ENCODE measurements at regions not wholly inside any gene's neighbourhood (a gene's known extent, or its start where the extent isn't known, plus 50 kb on each side); places are given as distances from the start of the nearest gene placed in this dataset.

GRCh38 chr10:81093056-81093455 lies 555.4 kb downstream of the SH2D4B start:
- H3K36me3 ChIP-seq (ENCODE audit: insufficient read depth, low read length) = no peaks in the 10 kb centered on the region
- no peaks in the 10 kb centered on the region for H3K4me1 ChIP-seq (ENCODE audit: insufficient read depth, low read length)
- Mint-ChIP-seq H3K27me3 (ENCODE audit: low read depth, unreplicated experiment) (no peaks in the 10 kb centered on the region), H3K27ac (ENCODE audit: unreplicated experiment) (no peak overlapping the region), H3K4me1 (ENCODE audit: low read depth, unreplicated experiment) (no peaks in the 10 kb centered on the region), H3K4me3 (ENCODE audit: unreplicated experiment) (no peak overlapping the region), H3K9me3 (ENCODE audit: unreplicated experiment) (no peaks in the 10 kb centered on the region), H3K36me3 (ENCODE audit: low read depth, unreplicated experiment) (no peaks in the 10 kb centered on the region)
- no peak for DNase-seq (ENCODE audit: low read depth)
- H3K9me3 ChIP-seq (ENCODE audit: insufficient read depth, low read depth, low read length) = no peaks in the 10 kb centered on the region
- no peak overlapping the region for H3K27ac ChIP-seq (ENCODE audit: low read depth, low read length)
- H3K9ac ChIP-seq (ENCODE audit: low read length) = no peak overlapping the region
- TF ChIP-seq CTCF (IDR thresholded peaks at IDR 0.05; ENCODE audit: insufficient read depth, low read depth, low read length) (no peak), EZH2 (IDR thresholded peaks at IDR 0.05; ENCODE audit: insufficient read depth, low read length) (no peak)
- no peaks in the 10 kb centered on the region for H3K27me3 ChIP-seq (ENCODE audit: insufficient read depth, low read length)
- H2AFZ ChIP-seq (ENCODE audit: low read depth, low read length) = no peak overlapping the region
- H4K20me1 ChIP-seq (ENCODE audit: insufficient read depth, low read length) = no peaks in the 10 kb centered on the region
- FAIRE-seq = no peak
- H3K79me2 ChIP-seq (ENCODE audit: insufficient read depth, low read length) = no peaks in the 10 kb centered on the region
- no peak overlapping the region for H3K4me3 ChIP-seq (ENCODE audit: insufficient read depth, low read depth, low read length)
- no peak overlapping the region for H3K4me2 ChIP-seq (ENCODE audit: low read length)

- no peak overlapping the region for H3K4me3 ChIP-seq (ENCODE audit: insufficient read depth, low read depth, low read length)
- H3K79me2 ChIP-seq (ENCODE audit: insufficient read depth, low read length) = no peaks in the 10 kb centered on the region
- no peaks in the 10 kb centered on the region for H4K20me1 ChIP-seq (ENCODE audit: insufficient read depth, low read length)
- H3K27ac ChIP-seq (ENCODE audit: low read depth, low read length) = no peak overlapping the region
- Mint-ChIP-seq H3K36me3 (ENCODE audit: low read depth, unreplicated experiment) (no peaks in the 10 kb centered on the region), H3K27ac (ENCODE audit: unreplicated experiment) (no peak overlapping the region), H3K9me3 (ENCODE audit: unreplicated experiment) (no peaks in the 10 kb centered on the region), H3K4me3 (ENCODE audit: unreplicated experiment) (no peak overlapping the region), H3K27me3 (ENCODE audit: low read depth, unreplicated experiment) (no peaks in the 10 kb centered on the region), H3K4me1 (ENCODE audit: low read depth, unreplicated experiment) (no peaks in the 10 kb centered on the region)
- no peaks in the 10 kb centered on the region for H3K27me3 ChIP-seq (ENCODE audit: insufficient read depth, low read length)
- no peak overlapping the region for H3K9ac ChIP-seq (ENCODE audit: low read length)
- DNase-seq (ENCODE audit: low read depth) (no peak), FAIRE-seq (no peak)
- no peak overlapping the region for H2AFZ ChIP-seq (ENCODE audit: low read depth, low read length)
- H3K4me2 ChIP-seq (ENCODE audit: low read length) = no peak overlapping the region
- TF ChIP-seq EZH2 (IDR thresholded peaks at IDR 0.05; ENCODE audit: insufficient read depth, low read length) (no peak), CTCF (IDR thresholded peaks at IDR 0.05; ENCODE audit: insufficient read depth, low read depth, low read length) (no peak)
- no peaks in the 10 kb centered on the region for H3K4me1 ChIP-seq (ENCODE audit: insufficient read depth, low read length)
- peaks cover 3% of the 10 kb centered on the region for H3K9me3 ChIP-seq (ENCODE audit: insufficient read depth, low read depth, low read length)
- no peaks in the 10 kb centered on the region for H3K36me3 ChIP-seq (ENCODE audit: insufficient read depth, low read length)
Observed at GRCh38 chr10:81095238-81095637, 557.5 kb downstream of the SH2D4B start.

GRCh38 chr10:81096558-81096957 lies 558.9 kb downstream of the SH2D4B start:
- H3K27ac ChIP-seq (ENCODE audit: low read depth, low read length) = no peak overlapping the region
- H3K27me3 ChIP-seq (ENCODE audit: insufficient read depth, low read length) = no peaks in the 10 kb centered on the region
- no peak overlapping the region for H3K4me2 ChIP-seq (ENCODE audit: low read length)
- H3K4me1 Mint-ChIP-seq (ENCODE audit: low read depth, unreplicated experiment) = no peaks in the 10 kb centered on the region
- no peaks in the 10 kb centered on the region for H4K20me1 ChIP-seq (ENCODE audit: insufficient read depth, low read length)
- no peaks in the 10 kb centered on the region for H3K4me1 ChIP-seq (ENCODE audit: insufficient read depth, low read length)
- TF ChIP-seq CTCF (IDR thresholded peaks at IDR 0.05; ENCODE audit: insufficient read depth, low read depth, low read length) = no peak
- no peak for TF ChIP-seq EZH2 (IDR thresholded peaks at IDR 0.05; ENCODE audit: insufficient read depth, low read length)
- H3K9ac ChIP-seq (ENCODE audit: low read length) = no peak overlapping the region
- H3K27me3 Mint-ChIP-seq (ENCODE audit: low read depth, unreplicated experiment) = no peaks in the 10 kb centered on the region
- no peaks in the 10 kb centered on the region for H3K36me3 Mint-ChIP-seq (ENCODE audit: low read depth, unreplicated experiment)
- H3K4me3 ChIP-seq (ENCODE audit: insufficient read depth, low read depth, low read length) = no peak overlapping the region
- H3K9me3 Mint-ChIP-seq (ENCODE audit: unreplicated experiment) = no peaks in the 10 kb centered on the region
- no peak for DNase-seq (ENCODE audit: low read depth)
- H3K36me3 ChIP-seq (ENCODE audit: insufficient read depth, low read length) = no peaks in the 10 kb centered on the region
- no peak overlapping the region for H3K4me3 Mint-ChIP-seq (ENCODE audit: unreplicated experiment)
- no peak overlapping the region for H2AFZ ChIP-seq (ENCODE audit: low read depth, low read length)
- no peak overlapping the region for H3K27ac Mint-ChIP-seq (ENCODE audit: unreplicated experiment)
- H3K79me2 ChIP-seq (ENCODE audit: insufficient read depth, low read length) = no peaks in the 10 kb centered on the region
- FAIRE-seq = no peak
- peaks cover 3% of the 10 kb centered on the region for H3K9me3 ChIP-seq (ENCODE audit: insufficient read depth, low read depth, low read length)

Data from astrocyte (in vitro differentiated cells and primary cell).